HepG2 (cell line): ENCODE measurements at regions not wholly inside any gene's neighbourhood (a gene's known extent, or its start where the extent isn't known, plus 50 kb on each side); places are given as distances from the start of the nearest gene placed in this dataset.

Experiments
- ELF1 ChIP-seq: sonication (generic); formaldehyde crosslinking; IDR thresholded peaks from 2 replicates; pipeline ENCODE4 v1.4.0; 2020; ENCODE audit warnings: missing genetic modification reagents
- ETV6 ChIP-seq: sonication (generic); formaldehyde crosslinking; conservative IDR thresholded peaks from 2 replicates; pipeline ENCODE4 v1.4.0; 2020; ENCODE audit warnings: missing genetic modification reagents
- REST ChIP-seq, 2 experiments: IDR thresholded peaks; 2 replicates each; pipeline ENCODE4 v1.6.1; 2011 to 2012; ENCODE audit warnings: low read length in 2 of 2, borderline replicate concordance in 1 of 2, low read depth in 1 of 2, mild to moderate bottlenecking in 1 of 2, moderate library complexity in 1 of 2
- SALL2 ChIP-seq: sonication (generic); formaldehyde crosslinking; IDR thresholded peaks from 2 replicates; pipeline ENCODE4 v1.8.1; 2023; ENCODE audit warnings: mild to moderate bottlenecking, missing genetic modification reagents, inconsistent platforms
- SMAD3 ChIP-seq: sonication (generic); formaldehyde crosslinking; IDR thresholded peaks from 2 replicates; pipeline ENCODE4 v1.4.0; 2020; ENCODE audit warnings: missing genetic modification reagents
- SPEN ChIP-seq: sonication (generic); formaldehyde crosslinking; IDR thresholded peaks from 2 replicates; pipeline ENCODE4 v1.5.1; 2020; ENCODE audit warnings: low read depth, mild to moderate bottlenecking, missing genetic modification reagents
- SRF ChIP-seq: IDR thresholded peaks from 2 replicates; pipeline ENCODE4 v1.6.1; 2011; ENCODE audit warnings: mild to moderate bottlenecking, low read depth, low read length, moderate library complexity
- TCF7L2 ChIP-seq: IDR thresholded peaks from 2 replicates; pipeline ENCODE4 v1.6.1; 2011; ENCODE audit warnings: mild to moderate bottlenecking, low read depth, low read length, moderate library complexity

- TF ChIP-seq SALL2 (CRISPR knock-in tag) (no peak), TCF7L2 (no peak), REST (IDR thresholded peaks at IDR 0.05; ENCODE audit: borderline replicate concordance in 1 of 2, low read depth in 1 of 2, low read length in 2 of 2) (no peak), SRF (no peak), ETV6 (CRISPR knock-in tag) (no peak), SMAD3 (CRISPR knock-in tag) (no peak), SPEN (no peak), ELF1 (CRISPR knock-in tag) (no peak)
Measured at GRCh38 chr3:118029049-118029448, 1005.6 kb downstream of the IGSF11 start.
